NB4 (cell line): ENCODE measurements at regions not wholly inside any gene's neighbourhood (a gene's known extent, or its start where the extent isn't known, plus 50 kb on each side); places are given as distances from the start of the nearest gene placed in this dataset.

Experiments
- CTCF ChIP-seq: IDR thresholded peaks from one replicate; pipeline ENCODE4 v1.5.1; 2012; ENCODE audit warnings: low read depth, low read length
- MAX ChIP-seq: IDR thresholded peaks from 2 replicates; pipeline ENCODE4 v1.6.1; 2011; ENCODE audit warnings: low read depth, low read length
- POLR2A ChIP-seq: IDR thresholded peaks from 2 replicates; pipeline ENCODE4 v1.6.1; 2011; ENCODE audit warnings: mild to moderate bottlenecking; ENCODE audit not compliant: insufficient read length; ENCODE audit errors: extremely low read depth

DNA sequence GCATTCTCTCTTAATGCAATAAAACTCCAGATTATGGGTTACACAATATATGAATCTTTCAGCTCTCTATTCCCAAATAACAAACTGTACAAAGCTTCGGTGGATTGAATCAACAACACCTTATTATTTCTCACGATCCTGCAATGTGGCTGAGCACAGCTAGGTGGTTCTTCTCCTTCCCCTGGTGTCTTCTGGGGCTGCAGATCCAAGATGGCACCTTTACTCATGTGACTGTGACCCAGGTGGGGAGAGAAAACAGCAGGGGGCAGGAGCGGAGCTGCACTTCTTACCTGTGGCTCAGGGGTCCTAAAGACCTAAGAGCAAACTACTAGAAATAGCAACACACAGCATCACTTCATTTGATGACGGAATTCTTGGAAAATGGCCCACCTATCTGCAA is 233.1 kb downstream of the IRX1 start:
- no peak for TF ChIP-seq CTCF
- TF ChIP-seq POLR2A, result no peak
- no peak for TF ChIP-seq MAX
